ENCODE measurements at regions not wholly inside any gene's neighbourhood (a gene's known extent, or its start where the extent isn't known, plus 50 kb on each side); places are given as distances from the start of the nearest gene placed in this dataset.

DNA sequence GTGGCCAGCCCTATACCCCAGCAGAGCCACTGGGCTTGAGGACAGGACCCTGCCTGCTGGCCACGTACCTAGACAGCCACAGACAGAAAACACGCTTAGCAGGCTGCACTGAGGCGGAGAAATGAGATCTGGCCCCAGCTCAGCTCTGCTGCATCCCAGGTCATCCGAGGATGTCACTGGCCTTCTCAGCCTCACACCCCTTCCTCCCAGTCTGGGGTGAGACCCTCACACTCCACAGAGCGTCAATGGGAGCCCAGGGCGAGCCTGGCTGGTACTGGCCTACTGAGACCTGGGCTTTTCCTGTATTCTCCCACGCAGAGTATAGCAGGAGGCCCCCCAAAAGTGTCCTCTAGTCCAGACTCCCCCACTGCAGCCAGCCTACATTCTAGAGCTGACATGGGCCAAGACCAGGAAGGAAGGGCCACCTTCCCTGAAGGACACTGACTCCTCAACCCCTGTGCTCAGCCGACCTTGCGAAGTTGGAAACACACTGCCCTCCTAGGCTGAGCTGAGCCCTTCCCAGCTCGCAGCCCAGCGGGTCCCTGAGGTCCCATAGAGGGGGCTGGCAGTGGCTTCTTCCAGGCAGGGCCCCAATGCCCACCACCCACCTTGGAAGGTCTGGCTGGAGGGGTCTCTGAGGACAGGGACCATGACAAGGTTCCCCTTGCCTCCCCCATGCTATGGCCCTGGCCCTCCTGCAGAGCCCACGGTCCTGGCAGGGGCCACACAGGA, 65.9 kb upstream of the LINC01488 start:
- Histone ChIP-seq H3K9me3 (ENCODE audit: control insufficient read depth in 2 of 3, insufficient read depth in 1 of 3, low read length in 3 of 3) (no peaks in the 10 kb centered on the region), H3K4me3 (ENCODE audit: low read length in 3 of 3) (no peak overlapping the region), H3K27me3 (ENCODE audit: control insufficient read depth, insufficient read depth, low read length) (no peaks in the 10 kb centered on the region), H3K36me3 (ENCODE audit: control insufficient read depth in 2 of 3, insufficient read depth in 3 of 3, low read length in 3 of 3) (no peaks in the 10 kb centered on the region), H3K4me1 (ENCODE audit: control insufficient read depth in 2 of 3, insufficient read depth in 2 of 3, low read depth in 1 of 3, low read length in 3 of 3) (peaks cover 0 to 13% (median 3%) of the 10 kb centered on the region in 3 donors), H3K9ac (ENCODE audit: low read length in 3 of 3) (no peak overlapping the region), H3K27ac (ENCODE audit: low read depth in 2 of 2, low read length in 2 of 2) (peak overlapping the region; percentile 22 to 59)
- TF ChIP-seq, protein P1, sequence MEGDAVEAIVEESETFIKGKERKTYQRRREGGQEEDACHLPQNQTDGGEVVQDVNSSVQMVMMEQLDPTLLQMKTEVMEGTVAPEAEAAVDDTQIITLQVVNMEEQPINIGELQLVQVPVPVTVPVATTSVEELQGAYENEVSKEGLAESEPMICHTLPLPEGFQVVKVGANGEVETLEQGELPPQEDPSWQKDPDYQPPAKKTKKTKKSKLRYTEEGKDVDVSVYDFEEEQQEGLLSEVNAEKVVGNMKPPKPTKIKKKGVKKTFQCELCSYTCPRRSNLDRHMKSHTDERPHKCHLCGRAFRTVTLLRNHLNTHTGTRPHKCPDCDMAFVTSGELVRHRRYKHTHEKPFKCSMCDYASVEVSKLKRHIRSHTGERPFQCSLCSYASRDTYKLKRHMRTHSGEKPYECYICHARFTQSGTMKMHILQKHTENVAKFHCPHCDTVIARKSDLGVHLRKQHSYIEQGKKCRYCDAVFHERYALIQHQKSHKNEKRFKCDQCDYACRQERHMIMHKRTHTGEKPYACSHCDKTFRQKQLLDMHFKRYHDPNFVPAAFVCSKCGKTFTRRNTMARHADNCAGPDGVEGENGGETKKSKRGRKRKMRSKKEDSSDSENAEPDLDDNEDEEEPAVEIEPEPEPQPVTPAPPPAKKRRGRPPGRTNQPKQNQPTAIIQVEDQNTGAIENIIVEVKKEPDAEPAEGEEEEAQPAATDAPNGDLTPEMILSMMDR (IDR thresholded peaks at IDR 0.05; ENCODE audit: borderline replicate concordance, extremely low read depth, insufficient read depth) = no peak
- FAIRE-seq (no peak), DNase-seq (peak in 2 of 5 donors; percentile 52 to 53)
- intact Hi-C loops (cut with DNase I) = no loop called here

DNA sequence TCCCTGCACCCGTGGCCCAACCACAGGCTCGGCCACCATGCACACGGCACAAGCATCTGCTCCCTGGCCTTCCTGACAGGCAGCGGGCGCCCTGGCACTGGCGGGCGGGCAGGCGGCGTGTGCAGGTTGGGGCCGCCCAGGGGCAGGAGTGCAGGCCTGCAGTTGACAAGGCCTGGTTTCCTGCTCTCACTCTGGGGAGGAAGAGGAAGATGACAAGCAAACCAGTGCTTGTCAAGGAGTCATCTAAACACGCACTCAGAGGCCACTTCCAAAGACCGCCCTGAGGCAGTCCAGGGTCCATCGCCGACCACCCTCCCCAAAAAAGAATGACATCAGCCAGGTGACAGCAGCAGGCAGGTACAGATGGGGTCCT, 65.3 kb upstream of the LINC01488 start:
- peaks cover 0 to 14% (median 3%) of the 10 kb centered on the region in 3 donors for H3K4me1 ChIP-seq (ENCODE audit: control insufficient read depth in 2 of 3, insufficient read depth in 2 of 3, low read depth in 1 of 3, low read length in 3 of 3)
- no peaks in the 10 kb centered on the region for H3K9me3 ChIP-seq (ENCODE audit: control insufficient read depth in 2 of 3, insufficient read depth in 1 of 3, low read length in 3 of 3)
- TF ChIP-seq, protein P1 (IDR thresholded peaks at IDR 0.05; ENCODE audit: borderline replicate concordance, extremely low read depth, insufficient read depth) = no peak
- H3K4me3 ChIP-seq (ENCODE audit: low read length in 3 of 3) = no peak overlapping the region
- H3K27me3 ChIP-seq (ENCODE audit: control insufficient read depth, insufficient read depth, low read length) = no peaks in the 10 kb centered on the region
- DNase-seq = peak in 1 of 5 donors; percentile 52
- no peak overlapping the region for H3K9ac ChIP-seq (ENCODE audit: low read length in 3 of 3)
- no peaks in the 10 kb centered on the region for H3K36me3 ChIP-seq (ENCODE audit: control insufficient read depth in 2 of 3, insufficient read depth in 3 of 3, low read length in 3 of 3)
- FAIRE-seq = no peak
- intact Hi-C loops (cut with DNase I) = no loop called here
- peak overlapping the region; percentile 59 to 63 for H3K27ac ChIP-seq (ENCODE audit: low read depth in 2 of 2, low read length in 2 of 2)

DNA sequence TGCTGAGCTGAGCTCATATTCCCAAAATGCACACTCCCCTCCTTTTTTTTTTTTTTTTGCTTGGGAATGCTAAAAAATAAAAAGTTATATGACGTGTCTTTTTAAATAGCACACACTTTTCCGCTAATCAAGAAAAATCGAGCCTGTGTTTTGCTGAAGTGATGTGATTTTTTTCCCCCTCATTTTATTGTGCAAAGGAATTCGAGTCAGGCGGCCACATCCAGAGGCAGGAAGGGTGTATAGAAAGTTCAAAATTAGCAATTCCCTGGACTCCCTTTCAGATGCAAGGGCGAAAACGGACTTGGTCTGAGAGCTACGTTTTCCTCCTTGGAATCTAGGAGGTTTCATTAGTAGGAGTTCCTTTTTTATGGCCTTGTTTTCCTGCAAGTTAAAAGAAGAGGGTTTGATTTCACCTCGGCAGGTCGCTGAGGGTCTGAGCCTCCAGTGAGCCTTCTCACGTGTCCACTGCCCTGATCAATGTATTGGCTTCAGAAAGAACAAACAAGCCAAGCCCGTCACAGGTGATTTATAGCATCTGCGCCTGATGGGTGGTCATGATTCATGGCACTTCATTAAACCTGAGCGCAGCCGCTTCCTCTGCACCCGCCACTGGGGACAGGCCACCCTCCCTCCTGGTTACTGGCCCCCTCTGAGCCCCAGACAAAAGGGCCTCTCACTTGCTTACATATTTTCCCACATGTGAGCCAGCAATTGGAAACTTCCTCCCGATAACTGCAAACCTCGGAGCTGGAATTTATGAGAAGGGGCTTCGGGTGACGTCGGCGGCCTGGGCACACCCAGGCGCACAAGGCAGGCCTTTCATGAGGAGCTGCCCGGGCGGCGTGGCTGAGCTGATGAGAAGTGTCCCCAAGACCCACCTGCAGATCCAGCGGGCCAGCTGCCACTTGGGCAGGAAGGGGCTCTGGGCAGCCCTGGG, 64.4 kb upstream of the LINC01488 start:
- intact Hi-C loops (cut with DNase I) = no loop called here
- no peaks in the 10 kb centered on the region for H3K36me3 ChIP-seq (ENCODE audit: control insufficient read depth in 2 of 3, insufficient read depth in 3 of 3, low read length in 3 of 3)
- H3K9ac ChIP-seq (ENCODE audit: low read length in 3 of 3) = no peak overlapping the region
- H3K27ac ChIP-seq (ENCODE audit: low read depth in 2 of 2, low read length in 2 of 2) = peak overlapping the region; percentile 11 to 36
- no peaks in the 10 kb centered on the region for H3K27me3 ChIP-seq (ENCODE audit: control insufficient read depth, insufficient read depth, low read length)
- peaks cover 0 to 14% (median 3%) of the 10 kb centered on the region in 3 donors for H3K4me1 ChIP-seq (ENCODE audit: control insufficient read depth in 2 of 3, insufficient read depth in 2 of 3, low read depth in 1 of 3, low read length in 3 of 3)
- H3K4me3 ChIP-seq (ENCODE audit: low read length in 3 of 3) = no peak overlapping the region
- TF ChIP-seq, protein P1 (IDR thresholded peaks at IDR 0.05; ENCODE audit: borderline replicate concordance, extremely low read depth, insufficient read depth) = no peak
- no peak for FAIRE-seq
- DNase-seq = peak; percentile 58 to 80 (median 78)
- no peaks in the 10 kb centered on the region for H3K9me3 ChIP-seq (ENCODE audit: control insufficient read depth in 2 of 3, insufficient read depth in 1 of 3, low read length in 3 of 3)
